Prostate gland (tissue), 2 donors: ENCODE measurements at regions not wholly inside any gene's neighbourhood (a gene's known extent, or its start where the extent isn't known, plus 50 kb on each side); places are given as distances from the start of the nearest gene placed in this dataset.

ENCODE experiments used
- POLR2A ChIP-seq: fragments of 450-650 bp; IDR thresholded peaks from one replicate; pipeline ENCODE4 v1.6.1; 2016; ENCODE audit warnings: antibody characterized with exemption, mild to moderate bottlenecking
- POLR2AphosphoS5 ChIP-seq: sonication (generic); formaldehyde crosslinking; IDR thresholded peaks from one replicate; pipeline ENCODE4 v1.6.1; 2017; ENCODE audit warnings: antibody characterized with exemption
- TF ChIP-seq, protein P1 (sequence below), 4 experiments: fragments of 200-600 bp in 2 of 4; fragments of 450-650 bp in 2 of 4; sonication (generic) in 2 of 4; IDR thresholded peaks; 1 replicate in 3 of 4; 2 replicates in 1 of 4; pipeline ENCODE4 v1.5.1; 2016 to 2019; ENCODE audit warnings: antibody characterized with exemption in 4 of 4, mild to moderate bottlenecking in 2 of 4, moderate library complexity in 2 of 4

DNA sequence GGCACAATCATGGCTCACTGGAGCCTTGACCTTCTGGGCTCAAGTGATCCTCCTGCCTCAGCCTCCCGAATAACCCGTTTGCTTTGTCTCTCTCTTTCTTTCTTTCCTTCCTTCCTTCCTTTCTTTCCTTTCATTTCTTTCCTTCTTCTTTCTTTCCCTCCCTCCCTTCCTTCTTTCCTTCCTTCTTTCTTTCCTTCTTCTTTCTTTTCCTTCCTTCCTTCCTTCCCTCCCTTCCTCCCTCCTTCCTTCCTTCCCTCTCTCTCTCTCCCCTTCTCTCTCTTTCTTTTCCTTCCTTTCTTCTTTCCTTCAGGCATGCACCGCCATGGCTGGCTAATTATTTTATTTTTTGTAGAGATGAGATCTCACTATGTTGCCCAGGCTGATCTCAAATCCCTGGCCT lies 57.9 kb upstream of the NPTX2 start:
- TF ChIP-seq POLR2A = no peak
- TF ChIP-seq, protein P1, sequence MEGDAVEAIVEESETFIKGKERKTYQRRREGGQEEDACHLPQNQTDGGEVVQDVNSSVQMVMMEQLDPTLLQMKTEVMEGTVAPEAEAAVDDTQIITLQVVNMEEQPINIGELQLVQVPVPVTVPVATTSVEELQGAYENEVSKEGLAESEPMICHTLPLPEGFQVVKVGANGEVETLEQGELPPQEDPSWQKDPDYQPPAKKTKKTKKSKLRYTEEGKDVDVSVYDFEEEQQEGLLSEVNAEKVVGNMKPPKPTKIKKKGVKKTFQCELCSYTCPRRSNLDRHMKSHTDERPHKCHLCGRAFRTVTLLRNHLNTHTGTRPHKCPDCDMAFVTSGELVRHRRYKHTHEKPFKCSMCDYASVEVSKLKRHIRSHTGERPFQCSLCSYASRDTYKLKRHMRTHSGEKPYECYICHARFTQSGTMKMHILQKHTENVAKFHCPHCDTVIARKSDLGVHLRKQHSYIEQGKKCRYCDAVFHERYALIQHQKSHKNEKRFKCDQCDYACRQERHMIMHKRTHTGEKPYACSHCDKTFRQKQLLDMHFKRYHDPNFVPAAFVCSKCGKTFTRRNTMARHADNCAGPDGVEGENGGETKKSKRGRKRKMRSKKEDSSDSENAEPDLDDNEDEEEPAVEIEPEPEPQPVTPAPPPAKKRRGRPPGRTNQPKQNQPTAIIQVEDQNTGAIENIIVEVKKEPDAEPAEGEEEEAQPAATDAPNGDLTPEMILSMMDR (IDR thresholded peaks at IDR 0.05) = no peak
- no peak for TF ChIP-seq POLR2AphosphoS5
